ENCODE measurements at regions not wholly inside any gene's neighbourhood (a gene's known extent, or its start where the extent isn't known, plus 50 kb on each side); places are given as distances from the start of the nearest gene placed in this dataset.

GRCh38 chr17:71488851-71489250 is 632.0 kb upstream of the SOX9 start:
- Histone ChIP-seq H3K4me1 (ENCODE audit: control insufficient read depth in 2 of 2, insufficient read depth in 2 of 2, low read length in 2 of 2) (no peaks in the 10 kb centered on the region), H3K36me3 (ENCODE audit: control insufficient read depth in 2 of 2, insufficient read depth in 2 of 2, low read length in 1 of 2) (no peaks in the 10 kb centered on the region), H3K27me3 (ENCODE audit: control insufficient read depth in 2 of 2, insufficient read depth in 1 of 2, low read length in 1 of 2) (no peaks in the 10 kb centered on the region), H3K9me3 (ENCODE audit: control insufficient read depth in 2 of 2, insufficient read depth in 1 of 2, low read length in 1 of 2) (no peaks in the 10 kb centered on the region), H3K4me3 (ENCODE audit: low read length in 2 of 2) (no peak overlapping the region), H3K27ac (ENCODE audit: low read depth in 1 of 2, low read length in 1 of 2) (no peak overlapping the region)
- no peak for DNase-seq (ENCODE audit: low read depth in 6 of 9, low spot score in 9 of 9)

GRCh38 chr17:71494062-71494855 is 626.6 kb upstream of the SOX9 start:
- no peak for DNase-seq (ENCODE audit: low read depth in 6 of 9, low spot score in 9 of 9)
- Histone ChIP-seq H3K9me3 (ENCODE audit: control insufficient read depth in 2 of 2, insufficient read depth in 1 of 2, low read length in 1 of 2) (no peaks in the 10 kb centered on the region), H3K4me3 (ENCODE audit: low read length in 2 of 2) (no peak overlapping the region), H3K27me3 (ENCODE audit: control insufficient read depth in 2 of 2, insufficient read depth in 1 of 2, low read length in 1 of 2) (no peaks in the 10 kb centered on the region), H3K27ac (ENCODE audit: low read depth in 1 of 2, low read length in 1 of 2) (no peak overlapping the region), H3K4me1 (ENCODE audit: control insufficient read depth in 2 of 2, insufficient read depth in 2 of 2, low read length in 2 of 2) (no peaks in the 10 kb centered on the region), H3K36me3 (ENCODE audit: control insufficient read depth in 2 of 2, insufficient read depth in 2 of 2, low read length in 1 of 2) (no peaks in the 10 kb centered on the region)
- 65% methylated on average over 2 of the region's 2 CpGs for WGBS

GRCh38 chr17:71495420-71495819 is 625.4 kb upstream of the SOX9 start:
- no peak for DNase-seq (ENCODE audit: low read depth in 6 of 9, low spot score in 9 of 9)
- Histone ChIP-seq H3K9me3 (ENCODE audit: control insufficient read depth in 2 of 2, insufficient read depth in 1 of 2, low read length in 1 of 2) (no peaks in the 10 kb centered on the region), H3K36me3 (ENCODE audit: control insufficient read depth in 2 of 2, insufficient read depth in 2 of 2, low read length in 1 of 2) (no peaks in the 10 kb centered on the region)

GRCh38 chr17:71496552-71496951 is 624.3 kb upstream of the SOX9 start:
- no peak overlapping the region for H3K4me3 ChIP-seq (ENCODE audit: low read length in 2 of 2)

More at GRCh38 chr17:71495420-71495819, 625.4 kb upstream of the SOX9 start:
- Histone ChIP-seq H3K27ac (ENCODE audit: low read depth in 1 of 2, low read length in 1 of 2) (no peak overlapping the region), H3K4me1 (ENCODE audit: control insufficient read depth in 2 of 2, insufficient read depth in 2 of 2, low read length in 2 of 2) (no peaks in the 10 kb centered on the region), H3K4me3 (ENCODE audit: low read length in 2 of 2) (no peak overlapping the region), H3K27me3 (ENCODE audit: control insufficient read depth in 2 of 2, insufficient read depth in 1 of 2, low read length in 1 of 2) (no peaks in the 10 kb centered on the region)

GRCh38 chr17:71500761-71501555 is 619.9 kb upstream of the SOX9 start:
- H3K27me3 ChIP-seq (ENCODE audit: control insufficient read depth in 2 of 2, insufficient read depth in 1 of 2, low read length in 1 of 2), result no peaks in the 10 kb centered on the region
- DNase-seq (ENCODE audit: low read depth in 6 of 9, low spot score in 9 of 9), result no peak
- H3K9me3 ChIP-seq (ENCODE audit: control insufficient read depth in 2 of 2, insufficient read depth in 1 of 2, low read length in 1 of 2), result no peaks in the 10 kb centered on the region
- no peak overlapping the region for H3K4me3 ChIP-seq (ENCODE audit: low read length in 2 of 2)
- no peaks in the 10 kb centered on the region for H3K4me1 ChIP-seq (ENCODE audit: control insufficient read depth in 2 of 2, insufficient read depth in 2 of 2, low read length in 2 of 2)
- WGBS, result 69% methylated on average over 3 of the region's 3 CpGs
- H3K27ac ChIP-seq (ENCODE audit: low read depth in 1 of 2, low read length in 1 of 2), result no peak overlapping the region
- H3K36me3 ChIP-seq (ENCODE audit: control insufficient read depth in 2 of 2, insufficient read depth in 2 of 2, low read length in 1 of 2), result no peaks in the 10 kb centered on the region

More at GRCh38 chr17:71496552-71496951, 624.3 kb upstream of the SOX9 start:
- Histone ChIP-seq H3K4me1 (ENCODE audit: control insufficient read depth in 2 of 2, insufficient read depth in 2 of 2, low read length in 2 of 2) (no peaks in the 10 kb centered on the region), H3K27me3 (ENCODE audit: control insufficient read depth in 2 of 2, insufficient read depth in 1 of 2, low read length in 1 of 2) (no peaks in the 10 kb centered on the region), H3K27ac (ENCODE audit: low read depth in 1 of 2, low read length in 1 of 2) (no peak overlapping the region), H3K9me3 (ENCODE audit: control insufficient read depth in 2 of 2, insufficient read depth in 1 of 2, low read length in 1 of 2) (no peaks in the 10 kb centered on the region), H3K36me3 (ENCODE audit: control insufficient read depth in 2 of 2, insufficient read depth in 2 of 2, low read length in 1 of 2) (no peaks in the 10 kb centered on the region)
- WGBS, result 93% methylated on average over 2 of the region's 2 CpGs
- DNase-seq (ENCODE audit: low read depth in 6 of 9, low spot score in 9 of 9), result no peak

GRCh38 chr17:71501711-71502110 is 619.1 kb upstream of the SOX9 start:
- Histone ChIP-seq H3K36me3 (ENCODE audit: control insufficient read depth in 2 of 2, insufficient read depth in 2 of 2, low read length in 1 of 2) (no peaks in the 10 kb centered on the region), H3K27me3 (ENCODE audit: control insufficient read depth in 2 of 2, insufficient read depth in 1 of 2, low read length in 1 of 2) (no peaks in the 10 kb centered on the region), H3K4me1 (ENCODE audit: control insufficient read depth in 2 of 2, insufficient read depth in 2 of 2, low read length in 2 of 2) (no peaks in the 10 kb centered on the region), H3K9me3 (ENCODE audit: control insufficient read depth in 2 of 2, insufficient read depth in 1 of 2, low read length in 1 of 2) (no peaks in the 10 kb centered on the region), H3K4me3 (ENCODE audit: low read length in 2 of 2) (no peak overlapping the region), H3K27ac (ENCODE audit: low read depth in 1 of 2, low read length in 1 of 2) (no peak overlapping the region)
- WGBS, result 96% methylated on average over 1 of the region's 1 CpG
- DNase-seq (ENCODE audit: low read depth in 6 of 9, low spot score in 9 of 9), result no peak

GRCh38 chr17:71502443-71502842 is 618.4 kb upstream of the SOX9 start:
- H3K9me3 ChIP-seq (ENCODE audit: control insufficient read depth in 2 of 2, insufficient read depth in 1 of 2, low read length in 1 of 2), result no peaks in the 10 kb centered on the region
- H3K4me3 ChIP-seq (ENCODE audit: low read length in 2 of 2), result no peak overlapping the region
- no peak for DNase-seq (ENCODE audit: low read depth in 6 of 9, low spot score in 9 of 9)
- no peaks in the 10 kb centered on the region for H3K36me3 ChIP-seq (ENCODE audit: control insufficient read depth in 2 of 2, insufficient read depth in 2 of 2, low read length in 1 of 2)
- H3K27me3 ChIP-seq (ENCODE audit: control insufficient read depth in 2 of 2, insufficient read depth in 1 of 2, low read length in 1 of 2), result no peaks in the 10 kb centered on the region
- no peaks in the 10 kb centered on the region for H3K4me1 ChIP-seq (ENCODE audit: control insufficient read depth in 2 of 2, insufficient read depth in 2 of 2, low read length in 2 of 2)
- whole genome bisulfite sequencing, result 100% methylated on average over 1 of the region's 1 CpG
- H3K27ac ChIP-seq (ENCODE audit: low read depth in 1 of 2, low read length in 1 of 2), result no peak overlapping the region

GRCh38 chr17:71503710-71504465 is 616.9 kb upstream of the SOX9 start:
- Histone ChIP-seq H3K27ac (ENCODE audit: low read depth in 1 of 2, low read length in 1 of 2) (no peak overlapping the region), H3K27me3 (ENCODE audit: control insufficient read depth in 2 of 2, insufficient read depth in 1 of 2, low read length in 1 of 2) (no peaks in the 10 kb centered on the region), H3K4me3 (ENCODE audit: low read length in 2 of 2) (no peak overlapping the region), H3K36me3 (ENCODE audit: control insufficient read depth in 2 of 2, insufficient read depth in 2 of 2, low read length in 1 of 2) (no peaks in the 10 kb centered on the region), H3K4me1 (ENCODE audit: control insufficient read depth in 2 of 2, insufficient read depth in 2 of 2, low read length in 2 of 2) (no peaks in the 10 kb centered on the region), H3K9me3 (ENCODE audit: control insufficient read depth in 2 of 2, insufficient read depth in 1 of 2, low read length in 1 of 2) (no peaks in the 10 kb centered on the region)
- 81% methylated on average over 6 of the region's 6 CpGs for WGBS
- no peak for DNase-seq (ENCODE audit: low read depth in 6 of 9, low spot score in 9 of 9)

GRCh38 chr17:71505200-71505599 is 615.6 kb upstream of the SOX9 start:
- no peaks in the 10 kb centered on the region for H3K4me1 ChIP-seq (ENCODE audit: control insufficient read depth in 2 of 2, insufficient read depth in 2 of 2, low read length in 2 of 2)
- no peaks in the 10 kb centered on the region for H3K27me3 ChIP-seq (ENCODE audit: control insufficient read depth in 2 of 2, insufficient read depth in 1 of 2, low read length in 1 of 2)
- H3K36me3 ChIP-seq (ENCODE audit: control insufficient read depth in 2 of 2, insufficient read depth in 2 of 2, low read length in 1 of 2), result no peaks in the 10 kb centered on the region
- H3K4me3 ChIP-seq (ENCODE audit: low read length in 2 of 2), result no peak overlapping the region
- H3K9me3 ChIP-seq (ENCODE audit: control insufficient read depth in 2 of 2, insufficient read depth in 1 of 2, low read length in 1 of 2), result no peaks in the 10 kb centered on the region
- no peak overlapping the region for H3K27ac ChIP-seq (ENCODE audit: low read depth in 1 of 2, low read length in 1 of 2)
- WGBS, result 83% methylated on average over 2 of the region's 2 CpGs
- DNase-seq (ENCODE audit: low read depth in 6 of 9, low spot score in 9 of 9), result no peak
